ENCODE measurements at regions not wholly inside any gene's neighbourhood (a gene's known extent, or its start where the extent isn't known, plus 50 kb on each side); places are given as distances from the start of the nearest gene placed in this dataset.
A peak's percentile ranks its signal among the peaks of the same experiment; 100 is the strongest.

- peak; percentile 42 to 61 for DNase-seq
Observed at GRCh38 chr19:34120846-34121639, 51.3 kb upstream of the LSM14A start.

All from CD4-positive, alpha-beta T cell treated with Interleukin-1 beta for 1 hour (primary cell).